HG02885 (cell line): ENCODE measurements at regions not wholly inside any gene's neighbourhood (a gene's known extent, or its start where the extent isn't known, plus 50 kb on each side); places are given as distances from the start of the nearest gene placed in this dataset.
"Not testable (repeated sequence)": the region's sequence is repeated elsewhere in the genome, so short reads cannot be mapped to it uniquely, and the experiment has no call there.

Source experiments
- ATAC-seq: cut with Tn5 transposase; IDR thresholded peaks from one replicate; pipeline ENCODE4 v1.9.1; 2021; ENCODE audit warnings: mild to moderate bottlenecking; ENCODE audit not compliant: unreplicated experiment, poor library complexity

DNA sequence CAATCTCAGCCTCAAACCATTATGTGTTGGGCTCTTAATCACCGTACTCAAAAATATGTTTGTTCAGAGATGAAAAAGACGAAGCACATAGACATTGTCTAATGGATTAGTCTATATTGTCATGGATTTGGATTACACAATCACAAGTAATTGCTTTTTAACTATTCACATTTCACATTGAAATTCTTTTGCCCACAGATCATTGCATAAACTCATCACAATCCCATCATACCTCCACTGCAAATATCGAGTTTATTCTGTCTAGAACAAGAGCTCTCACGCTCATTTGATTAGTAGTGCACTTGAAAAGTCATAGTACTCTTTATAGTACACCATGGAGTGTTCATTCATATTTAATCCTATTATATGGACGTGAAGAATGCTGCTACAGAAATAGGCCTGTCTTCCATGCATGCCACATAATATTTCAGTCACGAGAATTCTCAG, 97.9 kb upstream of the SOX11 start:
- ATAC-seq, result no peak

DNA sequence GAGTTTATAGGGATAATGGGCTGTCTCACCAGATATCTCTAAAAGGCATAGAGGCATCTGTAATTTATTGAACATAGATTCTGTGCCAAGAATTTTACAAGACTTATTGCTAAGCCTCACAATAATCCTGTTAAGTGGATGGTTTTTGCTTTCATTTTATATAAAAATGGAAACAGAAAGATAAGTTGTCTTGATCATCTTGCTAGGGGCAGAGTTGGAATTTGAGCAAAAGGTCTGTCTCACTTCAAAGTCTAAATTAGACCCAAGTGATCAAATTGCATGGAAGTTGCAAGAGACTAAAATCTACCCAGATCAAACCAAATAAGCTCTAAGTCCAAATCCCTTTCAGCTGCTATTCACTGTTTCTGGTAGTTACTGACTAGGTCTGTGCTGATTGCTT, 95.3 kb upstream of the SOX11 start:
- no peak for ATAC-seq

DNA sequence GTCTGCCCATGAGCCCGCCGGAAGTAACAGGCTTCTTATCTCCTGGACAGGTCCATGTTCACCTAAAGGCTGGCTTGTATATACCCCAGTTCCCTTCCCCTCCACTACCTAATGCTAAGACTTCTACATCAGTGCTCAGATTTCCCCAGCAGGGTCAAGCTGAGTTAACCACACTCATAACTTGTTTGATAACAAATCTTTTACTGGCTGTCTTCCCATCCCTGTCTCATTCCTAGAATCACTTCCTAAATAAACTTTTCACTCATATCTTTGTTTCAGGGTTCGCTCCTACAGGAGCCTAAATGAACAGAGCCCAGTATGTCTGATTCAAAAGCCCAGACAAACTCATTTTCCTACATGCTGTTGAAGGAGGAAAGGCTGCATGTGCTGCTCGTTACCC, 94.0 kb upstream of the SOX11 start:
- ATAC-seq, result no peak

DNA sequence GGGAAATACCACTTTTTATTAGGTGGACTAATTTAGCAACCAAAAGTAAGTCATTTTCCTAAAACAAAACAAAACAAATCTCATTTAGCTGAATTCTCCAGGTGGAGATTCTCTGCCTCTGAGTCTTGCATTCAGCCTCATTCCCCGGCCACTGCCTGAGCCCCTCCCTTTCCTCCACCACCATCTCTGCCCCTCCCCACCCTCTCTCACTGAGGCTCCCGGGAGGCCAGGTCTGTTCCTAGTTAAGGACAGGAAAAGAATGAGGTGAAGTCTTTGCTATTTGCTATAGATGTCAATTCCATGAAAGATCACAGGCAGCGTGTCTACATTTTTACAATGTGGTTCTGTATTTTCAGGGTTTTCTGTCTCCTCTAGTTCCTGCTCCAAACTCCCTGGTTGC, 83.0 kb upstream of the SOX11 start:
- ATAC-seq, result no peak

DNA sequence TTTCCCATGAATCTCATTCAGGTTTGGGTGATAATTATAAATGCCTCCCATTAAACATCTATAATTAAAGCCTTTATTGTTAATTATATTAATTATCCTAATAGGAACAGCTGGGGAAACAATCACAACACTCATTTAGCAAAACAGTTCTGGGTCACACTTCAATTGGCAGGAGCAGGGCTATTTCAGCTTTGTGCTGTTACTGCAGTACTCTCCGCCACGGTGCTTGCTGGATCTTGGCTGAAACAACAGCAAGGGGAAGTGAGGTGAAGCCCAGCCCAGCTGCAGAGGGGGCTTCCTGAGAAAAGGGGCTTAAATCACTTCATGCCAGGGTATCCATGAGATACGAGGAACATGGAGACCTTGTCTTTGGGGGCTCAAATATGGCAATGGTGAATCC, 79.5 kb upstream of the SOX11 start:
- ATAC-seq, result no peak

DNA sequence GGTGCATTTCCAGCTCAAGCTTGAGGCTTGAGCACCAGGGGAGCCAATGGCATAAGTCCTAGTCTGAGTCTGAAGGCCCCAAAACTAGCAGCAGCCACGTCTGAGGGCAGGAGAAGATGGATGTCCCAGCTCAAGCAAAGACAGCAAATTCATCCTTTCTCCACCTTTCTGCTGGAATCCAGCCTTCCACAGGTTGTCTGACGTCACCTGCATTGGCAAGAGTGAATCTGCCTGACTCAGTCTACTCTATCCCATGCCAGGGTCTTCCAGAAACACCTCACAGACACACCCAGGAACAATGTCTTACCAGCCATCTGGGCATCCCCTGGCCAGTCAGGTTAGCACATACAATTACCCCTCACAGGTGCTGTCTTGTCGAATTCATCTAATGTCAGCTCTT, 76.2 kb upstream of the SOX11 start:
- ATAC-seq, result no peak

DNA sequence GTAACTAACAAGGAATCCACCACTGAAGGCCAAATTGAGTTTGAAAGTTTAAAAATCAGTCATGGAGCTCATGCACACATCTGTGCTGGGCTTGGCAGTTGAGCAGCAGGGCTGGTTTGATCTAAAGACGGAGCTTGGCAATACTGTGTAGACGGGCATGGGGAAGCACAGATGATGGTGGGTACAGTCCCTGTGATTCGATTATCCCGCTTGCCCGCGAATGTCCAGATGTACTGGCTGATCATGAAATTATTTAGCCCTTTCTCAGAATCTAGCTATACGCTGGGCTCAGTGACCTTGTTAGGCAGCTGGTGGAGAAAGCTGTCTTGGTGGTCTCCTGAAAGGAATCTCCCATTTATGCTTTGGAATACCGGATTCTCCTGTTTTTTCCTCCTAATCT, 74.8 kb upstream of the SOX11 start:
- no peak for ATAC-seq

DNA sequence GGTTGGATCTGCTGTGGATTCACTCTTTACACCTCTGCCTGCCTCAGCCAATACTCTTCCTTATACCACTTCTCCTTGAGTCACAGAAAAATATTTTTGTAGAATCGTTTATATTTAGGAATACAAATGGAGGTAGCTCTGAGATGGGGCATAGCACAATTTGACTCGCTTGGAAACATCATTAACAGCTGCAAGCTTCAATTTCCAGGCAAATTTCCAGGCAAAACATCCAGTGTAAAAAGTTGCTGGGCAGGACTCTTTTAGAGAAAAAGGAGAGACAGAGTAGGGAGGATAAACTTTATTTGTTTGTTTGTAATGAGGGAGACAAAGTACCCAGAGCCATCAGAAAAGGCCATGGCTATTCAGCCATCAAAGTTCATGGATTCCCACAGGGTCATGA, 74.4 kb upstream of the SOX11 start:
- no peak for ATAC-seq

DNA sequence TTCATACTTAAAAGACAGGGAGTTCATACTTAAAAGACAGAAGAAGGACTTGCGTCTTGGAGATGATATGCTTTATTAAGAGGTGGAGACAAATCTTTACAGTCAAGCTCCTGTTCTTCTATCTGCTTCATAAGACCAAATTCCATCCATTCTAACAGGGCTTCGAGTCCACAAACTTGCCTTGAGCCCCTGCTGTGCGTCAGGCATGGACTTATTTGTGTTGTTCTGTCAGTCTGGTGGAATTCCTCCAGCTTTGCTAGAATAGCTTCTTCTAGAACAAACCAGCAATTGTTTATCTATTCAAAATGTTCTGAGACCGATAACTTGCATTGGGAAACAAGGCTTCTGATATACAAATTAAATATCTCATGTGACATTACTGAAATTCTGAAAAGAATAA, 73.9 kb upstream of the SOX11 start:
- ATAC-seq, result no peak

DNA sequence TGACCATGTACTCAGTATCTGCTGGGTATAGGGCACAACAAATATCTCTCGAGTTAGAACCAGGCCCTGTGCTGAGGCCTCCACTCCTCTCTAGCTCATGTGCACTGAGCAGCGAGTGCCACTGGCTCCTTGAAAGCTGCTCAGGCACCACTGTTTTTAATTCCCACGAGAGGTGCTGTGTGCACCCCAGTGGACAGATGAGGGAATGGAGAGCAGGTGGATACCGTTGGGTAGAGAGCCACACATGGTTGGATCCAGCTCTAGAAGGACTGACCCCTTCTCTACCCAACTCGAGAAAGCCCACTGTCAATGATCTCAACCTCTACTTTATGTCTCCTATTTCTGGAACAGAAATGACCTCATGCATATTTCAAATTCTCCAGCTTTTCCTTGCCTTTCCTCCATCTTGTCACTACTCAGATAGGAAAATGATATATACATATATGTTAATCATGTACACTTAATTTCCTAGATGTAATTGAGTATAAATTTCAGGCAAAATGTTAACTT, 66.6 kb upstream of the SOX11 start:
- not testable (repeated sequence) for ATAC-seq

DNA sequence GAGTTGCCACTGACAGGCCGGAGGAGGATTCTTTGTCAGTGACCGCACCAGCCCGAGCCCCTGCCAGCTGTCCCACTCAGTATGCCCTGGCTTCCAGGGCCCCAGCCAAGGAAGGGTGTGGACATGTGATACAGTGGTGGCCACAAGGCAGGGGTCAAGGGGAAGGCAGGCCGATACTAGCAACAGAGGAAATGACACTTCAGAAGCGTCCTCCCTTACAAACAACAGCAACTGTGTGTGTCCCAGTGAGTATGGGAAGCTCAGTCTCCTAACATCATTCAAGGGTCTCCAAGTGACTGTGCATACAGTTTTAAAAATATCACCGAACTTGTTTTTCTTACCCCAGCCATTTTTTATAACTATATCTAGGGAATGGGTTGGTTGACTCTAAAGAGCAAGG, 63.7 kb upstream of the SOX11 start:
- not testable (repeated sequence) for ATAC-seq

DNA sequence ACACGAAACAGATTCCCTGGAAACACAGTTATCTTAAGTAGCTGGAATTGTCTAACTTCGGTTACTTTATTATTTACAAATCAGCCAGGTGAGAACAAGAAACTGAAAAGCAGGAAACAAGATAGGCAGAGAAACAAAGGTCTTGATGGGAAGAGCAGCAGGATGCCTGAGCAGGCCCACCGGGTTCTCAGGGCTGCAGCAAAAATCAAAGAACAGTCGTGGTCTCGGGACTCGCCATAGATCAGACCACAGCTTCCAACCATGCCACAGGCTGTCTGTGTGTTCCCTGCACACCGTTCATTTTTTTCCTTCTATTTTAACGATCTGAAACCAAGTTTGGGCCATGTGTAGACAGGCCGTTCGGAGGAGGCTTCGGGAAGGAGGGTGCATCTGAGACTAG, 62.7 kb upstream of the SOX11 start:
- ATAC-seq, result not testable (repeated sequence)

DNA sequence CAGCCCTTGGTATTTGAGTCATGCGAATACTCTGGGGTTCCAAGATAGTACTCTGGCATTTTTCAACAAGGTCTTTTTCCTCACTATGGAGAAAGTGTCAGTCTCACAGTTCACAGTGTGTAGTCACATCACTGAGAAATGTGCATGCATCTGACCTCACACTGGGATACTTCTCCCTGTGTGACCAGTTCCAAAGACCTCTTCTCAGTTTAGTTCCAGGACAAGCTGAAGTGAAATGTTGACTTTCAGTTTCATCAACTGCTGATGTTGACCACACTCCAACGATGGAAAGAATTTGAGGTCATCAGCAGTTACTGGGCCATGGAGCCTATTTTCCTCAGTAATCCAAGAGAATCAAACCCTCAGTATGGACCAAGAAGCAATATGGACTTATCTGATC, 55.1 kb upstream of the SOX11 start:
- ATAC-seq, result not testable (repeated sequence)
